HG03280 (cell line): ENCODE measurements at regions not wholly inside any gene's neighbourhood (a gene's known extent, or its start where the extent isn't known, plus 50 kb on each side); places are given as distances from the start of the nearest gene placed in this dataset.
"Not testable (repeated sequence)": the region's sequence is repeated elsewhere in the genome, so short reads cannot be mapped to it uniquely, and the experiment has no call there.

Experiments used
- ATAC-seq: cut with Tn5 transposase; IDR thresholded peaks from one replicate; pipeline ENCODE4 v1.9.1; 2021; ENCODE audit warnings: mild to moderate bottlenecking, moderate library complexity; ENCODE audit not compliant: unreplicated experiment

GRCh38 chr10:47711428-47711827, 52.0 kb downstream of the SYT15B start:
- ATAC-seq, result not testable (repeated sequence)

- ATAC-seq, result not testable (repeated sequence)
These were observed 52.9 kb downstream of the SYT15B start for GRCh38 chr10:47710443-47710842.

GRCh38 chr10:47705698-47706414, 57.5 kb downstream of the SYT15B start:
- ATAC-seq, result peak; percentile 84

GRCh38 chr10:47701285-47701684, 62.1 kb downstream of the SYT15B start:
- not testable (repeated sequence) for ATAC-seq

DNA sequence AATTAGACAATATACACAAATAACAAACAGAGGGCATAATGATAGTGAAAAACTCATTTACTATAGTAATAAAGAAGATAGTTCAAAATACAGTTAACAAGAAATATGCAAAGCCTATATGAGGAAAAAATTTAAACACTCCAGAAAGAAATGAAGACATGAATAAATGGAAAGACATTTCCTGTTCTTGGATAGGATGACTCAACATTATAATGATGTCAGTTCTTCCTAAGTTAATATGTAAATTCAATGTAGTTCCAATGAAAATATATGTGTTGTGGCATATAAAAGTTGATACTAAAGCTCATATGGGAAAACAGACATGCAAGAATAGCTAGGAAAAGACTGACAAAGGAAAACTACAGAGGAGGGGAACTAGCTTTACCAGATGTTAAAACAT, 63.5 kb downstream of the SYT15B start:
- ATAC-seq, result not testable (repeated sequence)

GRCh38 chr10:47696170-47696569, 67.2 kb downstream of the SYT15B start:
- not testable (repeated sequence) for ATAC-seq

- not testable (repeated sequence) for ATAC-seq
These were observed 68.2 kb downstream of the SYT15B start for GRCh38 chr10:47695149-47695548.

GRCh38 chr10:47690304-47690703, 73.1 kb downstream of the SYT15B start:
- ATAC-seq, result not testable (repeated sequence)

GRCh38 chr10:47683826-47684475, 79.4 kb downstream of the SYT15B start:
- not testable (repeated sequence) for ATAC-seq

GRCh38 chr10:47681638-47681990, 81.8 kb downstream of the SYT15B start:
- ATAC-seq, result not testable (repeated sequence)

GRCh38 chr10:47680848-47681637, 82.3 kb downstream of the SYT15B start:
- not testable (repeated sequence) for ATAC-seq

- not testable (repeated sequence) for ATAC-seq
These were observed 87.3 kb downstream of the SYT15B start for GRCh38 chr10:47676102-47676501.

GRCh38 chr10:47675577-47675976, 87.8 kb downstream of the SYT15B start:
- ATAC-seq, result not testable (repeated sequence)

GRCh38 chr10:47673128-47673527, 90.3 kb downstream of the SYT15B start:
- ATAC-seq, result not testable (repeated sequence)

GRCh38 chr10:47670857-47671256, 92.5 kb downstream of the SYT15B start:
- not testable (repeated sequence) for ATAC-seq

DNA sequence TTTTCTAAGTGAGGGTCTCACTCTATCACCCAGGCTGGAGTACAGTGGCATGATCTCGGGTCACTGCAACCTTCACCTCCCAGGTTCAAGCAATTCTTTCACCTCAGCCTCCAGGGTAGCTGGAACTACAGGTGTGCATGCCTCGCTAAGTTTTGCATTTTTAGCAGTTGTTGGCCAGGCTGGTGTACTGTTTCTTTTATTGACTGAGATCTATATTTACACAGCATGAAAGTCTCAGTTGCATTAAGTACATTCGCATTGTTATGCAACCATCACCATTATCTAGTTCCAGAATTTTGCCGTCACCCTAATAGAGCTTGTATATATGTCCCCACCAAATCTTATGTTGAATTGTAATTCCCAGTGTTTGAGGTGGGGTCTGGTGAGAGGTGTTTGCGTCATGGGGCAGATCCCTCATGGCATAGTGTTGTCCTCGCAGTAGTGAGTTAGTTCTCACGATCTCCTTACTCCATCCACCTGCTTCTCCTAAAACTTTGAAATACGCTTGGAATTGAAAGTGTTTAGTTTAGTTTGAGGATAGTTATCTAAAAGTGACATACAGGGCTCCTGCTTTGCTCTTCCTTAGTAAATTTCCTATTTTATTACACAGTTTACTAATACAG, 101.3 kb downstream of the SYT15B start:
- ATAC-seq, result not testable (repeated sequence)

DNA sequence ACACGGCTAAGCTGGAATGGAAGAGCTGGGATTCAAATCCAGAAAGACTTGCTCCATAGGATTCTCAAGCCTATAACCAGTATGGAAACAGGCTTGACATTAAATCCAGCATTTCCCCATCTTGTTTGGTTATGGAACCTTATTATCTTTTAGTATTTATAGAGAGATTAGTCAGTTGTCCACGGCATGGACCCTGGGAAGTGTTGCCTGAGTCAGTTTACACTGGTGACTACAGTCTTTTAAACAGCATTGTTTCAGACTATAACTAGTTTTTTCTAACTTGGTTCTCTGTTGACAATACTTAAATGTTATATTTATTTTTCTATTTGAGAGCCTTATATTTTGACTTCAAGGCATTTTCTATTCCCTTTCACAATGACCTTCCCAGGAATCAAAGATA, 106.7 kb downstream of the SYT15B start:
- not testable (repeated sequence) for ATAC-seq

- ATAC-seq, result not testable (repeated sequence)
These were observed 109.2 kb downstream of the SYT15B start for GRCh38 chr10:47654161-47654560.

DNA sequence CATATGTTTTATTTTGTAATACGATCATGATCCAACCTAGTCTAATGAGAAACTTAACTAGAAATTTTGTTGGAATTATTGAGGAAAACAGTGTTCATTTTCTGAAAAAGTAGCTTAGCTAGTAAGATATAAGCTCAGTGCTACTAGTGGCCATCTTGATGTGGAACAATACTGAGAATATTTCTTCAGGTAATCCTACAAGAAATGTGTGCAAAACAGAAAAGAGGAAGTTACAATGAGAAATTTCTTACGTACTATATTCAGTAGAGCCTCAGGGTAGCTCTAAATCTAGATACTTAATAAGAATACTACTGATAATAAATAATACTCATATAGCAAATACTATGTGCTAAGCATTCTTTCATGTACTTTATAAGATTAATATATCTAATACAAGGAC, 114.8 kb downstream of the SYT15B start:
- ATAC-seq, result not testable (repeated sequence)

DNA sequence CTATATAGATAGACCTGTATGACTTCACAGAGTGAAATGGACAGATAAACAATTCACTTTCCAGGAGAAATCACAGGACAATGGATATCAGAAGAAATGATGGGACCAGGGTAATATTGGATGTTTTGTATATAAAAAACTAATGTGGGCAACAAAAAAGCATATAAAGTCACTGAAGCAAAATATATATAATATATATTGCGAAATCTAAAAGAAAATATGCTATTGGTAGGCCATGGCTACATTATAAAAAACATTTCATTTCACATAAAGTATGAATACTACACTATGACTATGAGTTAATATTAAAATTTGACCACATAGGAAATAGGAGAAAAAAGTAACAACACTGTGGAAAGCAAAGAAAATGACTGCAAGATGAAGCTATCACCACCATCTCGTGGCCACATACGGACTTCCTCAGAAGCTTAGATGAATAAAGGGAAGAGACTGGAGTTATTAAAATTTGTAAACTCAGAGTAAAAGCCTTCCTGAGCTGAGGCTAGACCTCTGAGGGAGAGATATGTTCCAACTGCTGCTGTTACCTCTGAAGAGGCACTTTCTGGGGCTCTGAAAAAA, 115.8 kb downstream of the SYT15B start:
- ATAC-seq, result not testable (repeated sequence)
